PC-3 (cell line): ENCODE measurements at regions not wholly inside any gene's neighbourhood (a gene's known extent, or its start where the extent isn't known, plus 50 kb on each side); places are given as distances from the start of the nearest gene placed in this dataset.
"Not testable (repeated sequence)": the region's sequence is repeated elsewhere in the genome, so short reads cannot be mapped to it uniquely, and the experiment has no call there.

ENCODE experiments used
- EZH2 ChIP-seq: fragments of 300-600 bp; sonication (generic); IDR thresholded peaks from one replicate; pipeline ENCODE4 v1.6.1; 2017; ENCODE audit warnings: antibody characterized with exemption, mild to moderate bottlenecking, low read length; ENCODE audit not compliant: unreplicated experiment
- TF ChIP-seq, protein P1 (sequence below): fragments of 300-600 bp; sonication (generic); conservative IDR thresholded peaks from 2 replicates; pipeline ENCODE4 v1.5.1; 2017; ENCODE audit warnings: antibody characterized with exemption, low read depth, mild to moderate bottlenecking, low read length

DNA sequence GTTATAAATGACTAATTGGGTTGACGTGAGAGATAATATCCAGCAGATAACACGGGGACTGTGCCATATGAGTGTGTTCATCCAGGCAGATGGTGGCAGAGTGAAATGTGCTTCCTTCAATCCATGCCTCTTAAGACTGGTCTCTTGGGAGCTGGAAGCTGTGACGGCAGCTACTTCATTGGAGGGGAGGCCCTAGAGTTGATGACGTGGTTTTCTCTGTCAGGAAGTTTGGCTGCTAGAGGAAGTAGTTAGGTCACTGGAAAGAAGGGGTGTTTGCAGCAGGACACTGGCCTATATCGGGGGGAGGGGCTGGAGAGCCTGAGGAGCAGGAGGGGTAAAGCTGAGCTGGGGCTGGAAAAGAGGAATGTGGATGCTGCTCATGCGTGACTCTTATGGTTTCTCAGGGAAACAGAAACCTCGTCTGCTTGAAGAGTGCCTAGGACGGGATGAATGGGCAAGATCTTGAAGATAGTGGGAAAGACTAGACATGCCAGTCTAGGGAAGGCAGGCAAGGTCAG lies 3051.6 kb downstream of the RPIA start:
- TF ChIP-seq, protein P1, sequence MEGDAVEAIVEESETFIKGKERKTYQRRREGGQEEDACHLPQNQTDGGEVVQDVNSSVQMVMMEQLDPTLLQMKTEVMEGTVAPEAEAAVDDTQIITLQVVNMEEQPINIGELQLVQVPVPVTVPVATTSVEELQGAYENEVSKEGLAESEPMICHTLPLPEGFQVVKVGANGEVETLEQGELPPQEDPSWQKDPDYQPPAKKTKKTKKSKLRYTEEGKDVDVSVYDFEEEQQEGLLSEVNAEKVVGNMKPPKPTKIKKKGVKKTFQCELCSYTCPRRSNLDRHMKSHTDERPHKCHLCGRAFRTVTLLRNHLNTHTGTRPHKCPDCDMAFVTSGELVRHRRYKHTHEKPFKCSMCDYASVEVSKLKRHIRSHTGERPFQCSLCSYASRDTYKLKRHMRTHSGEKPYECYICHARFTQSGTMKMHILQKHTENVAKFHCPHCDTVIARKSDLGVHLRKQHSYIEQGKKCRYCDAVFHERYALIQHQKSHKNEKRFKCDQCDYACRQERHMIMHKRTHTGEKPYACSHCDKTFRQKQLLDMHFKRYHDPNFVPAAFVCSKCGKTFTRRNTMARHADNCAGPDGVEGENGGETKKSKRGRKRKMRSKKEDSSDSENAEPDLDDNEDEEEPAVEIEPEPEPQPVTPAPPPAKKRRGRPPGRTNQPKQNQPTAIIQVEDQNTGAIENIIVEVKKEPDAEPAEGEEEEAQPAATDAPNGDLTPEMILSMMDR = not testable (repeated sequence)
- not testable (repeated sequence) for TF ChIP-seq EZH2
